Hematopoietic multipotent progenitor cell treated with erythropoietin and hydrocortisone succinate and interleukin-3 and kit ligand, for 17 days (in vitro differentiated cells): ENCODE measurements at regions not wholly inside any gene's neighbourhood (a gene's known extent, or its start where the extent isn't known, plus 50 kb on each side); places are given as distances from the start of the nearest gene placed in this dataset.
"Not testable (repeated sequence)": the region's sequence is repeated elsewhere in the genome, so short reads cannot be mapped to it uniquely, and the experiment has no call there.

Experiments
- DNase-seq: peaks from one replicate; pipeline ENCODE4 v3.0.0-alpha.2; 2015; ENCODE audit warnings: low spot score

DNA sequence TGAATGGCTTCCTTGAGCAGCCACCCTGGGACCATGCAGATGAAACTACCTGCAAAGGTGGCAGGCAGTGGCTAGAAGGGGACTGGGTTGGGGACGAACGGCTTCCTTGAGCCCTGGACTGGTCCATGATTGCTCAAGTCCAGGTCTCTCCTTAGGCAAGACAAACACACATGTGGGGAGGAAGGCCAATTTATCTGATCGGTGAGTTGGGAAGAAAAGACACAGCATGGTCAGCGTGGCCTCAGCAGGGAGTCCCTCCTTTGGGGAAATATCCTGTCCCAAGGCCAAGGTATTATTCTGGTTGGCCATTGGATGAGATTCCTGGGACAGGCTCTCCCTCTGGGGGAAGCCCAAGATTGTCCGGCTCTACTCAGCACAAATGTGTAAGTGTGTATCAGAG lies 116.3 kb upstream of the ERG start:
- no peak for DNase-seq

DNA sequence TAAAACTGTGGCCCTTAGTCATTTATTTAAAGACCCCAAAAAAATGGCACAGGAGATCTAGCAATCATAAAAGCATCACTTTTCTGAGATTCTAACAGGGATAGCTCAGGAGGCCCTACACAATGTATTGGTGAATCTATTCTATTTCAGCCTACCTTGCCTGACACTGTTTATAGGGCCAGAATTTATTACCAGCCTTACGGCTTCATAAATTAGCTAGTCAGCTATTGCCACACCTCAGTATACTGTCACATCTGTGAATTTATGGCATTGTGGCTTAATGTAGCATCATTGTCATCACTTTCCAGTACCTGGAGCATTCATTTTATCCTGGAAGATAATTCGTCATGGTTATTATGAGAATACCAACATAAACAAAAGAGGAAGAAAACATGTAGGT lies 121.2 kb upstream of the ERG start:
- DNase-seq = no peak

GRCh38 chr21:38619992-38620479 lies 121.8 kb upstream of the ERG start:
- no peak for DNase-seq

- DNase-seq = no peak
Measured at GRCh38 chr21:38621132-38621531, 122.9 kb upstream of the ERG start.

GRCh38 chr21:38622081-38622826 lies 124.0 kb upstream of the ERG start:
- DNase-seq = no peak

DNA sequence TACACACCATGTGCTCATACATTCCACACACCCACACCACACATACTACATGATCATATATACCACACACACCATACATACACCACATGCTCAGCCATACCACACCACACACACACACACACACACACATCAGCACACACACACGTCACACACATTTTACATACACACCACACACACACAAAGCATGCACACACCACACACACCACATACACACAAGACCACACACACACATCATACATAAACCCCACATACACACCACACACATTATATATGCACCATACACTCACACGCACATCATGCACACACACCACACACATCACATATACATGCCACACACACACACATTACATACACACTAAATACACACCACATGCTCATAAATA lies 124.5 kb upstream of the ERG start:
- DNase-seq = no peak

GRCh38 chr21:38623552-38623951 lies 125.3 kb upstream of the ERG start:
- DNase-seq = no peak

- no peak for DNase-seq
Measured at GRCh38 chr21:38625000-38625399, 126.7 kb upstream of the ERG start.

DNA sequence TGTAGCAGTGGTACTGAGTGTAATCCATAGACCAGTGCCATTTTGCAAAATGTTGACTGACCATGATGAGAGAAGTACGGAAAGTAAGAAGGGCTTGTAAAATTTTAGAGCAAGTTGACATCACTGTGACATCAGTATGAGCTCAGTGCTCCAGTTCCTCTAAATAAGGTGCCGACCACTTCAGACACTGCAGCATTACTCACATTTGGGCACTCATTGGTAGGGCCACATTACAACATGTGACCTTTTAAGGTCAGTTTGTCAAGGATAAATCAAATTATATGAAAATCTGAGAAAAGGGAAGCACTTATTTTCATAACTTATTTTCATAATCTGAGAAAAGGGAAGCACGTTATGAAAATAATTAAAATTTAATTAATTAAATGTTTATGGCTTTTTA lies 128.0 kb upstream of the ERG start:
- DNase-seq = no peak

DNA sequence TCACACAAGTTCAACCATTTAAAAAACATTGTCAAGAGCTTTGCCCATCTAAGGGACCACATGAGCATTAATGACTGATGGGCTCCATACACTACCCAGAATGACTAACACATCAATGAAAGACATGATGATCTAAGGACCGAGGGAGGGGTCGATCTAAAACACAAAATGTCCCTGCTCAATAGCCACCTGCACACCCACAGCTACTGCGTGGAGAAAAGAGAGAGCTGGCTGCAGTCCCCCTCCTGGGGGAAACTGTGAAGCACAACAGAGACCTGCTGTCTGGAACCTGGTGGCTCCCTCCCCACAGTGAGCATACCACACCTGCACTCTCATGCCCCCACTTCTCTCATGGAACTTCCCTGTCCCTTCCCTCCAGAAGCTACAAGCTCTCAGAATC lies 130.1 kb upstream of the ERG start:
- no peak for DNase-seq

GRCh38 chr21:38631206-38631605 lies 132.9 kb upstream of the ERG start:
- DNase-seq = no peak

DNA sequence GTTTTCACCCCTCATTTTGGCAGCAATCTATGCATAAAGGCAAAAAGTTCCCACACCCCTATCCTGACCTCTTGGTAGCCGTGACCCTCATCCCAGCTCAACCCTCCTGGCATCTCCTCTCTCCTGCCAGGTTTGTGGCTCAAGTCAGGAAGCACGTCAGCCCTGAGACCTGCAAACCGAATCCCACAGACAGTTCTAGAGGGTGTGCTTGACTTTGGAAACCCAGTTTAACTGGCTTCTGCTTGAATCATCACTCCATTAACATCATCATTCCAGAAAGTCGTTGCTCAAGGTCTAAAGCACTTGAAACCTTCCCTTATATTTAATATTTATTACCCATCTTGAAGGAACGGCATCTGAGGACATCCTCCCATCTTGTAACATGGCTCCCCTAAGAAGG lies 133.4 kb upstream of the ERG start:
- no peak for DNase-seq

GRCh38 chr21:38637161-38637560 lies 138.9 kb upstream of the ERG start:
- DNase-seq = no peak

GRCh38 chr21:38639571-38640354 lies 141.5 kb upstream of the ERG start:
- DNase-seq = no peak

GRCh38 chr21:38640355-38640742 lies 142.1 kb upstream of the ERG start:
- not testable (repeated sequence) for DNase-seq

GRCh38 chr21:38643404-38644023 lies 145.2 kb upstream of the ERG start:
- no peak for DNase-seq

DNA sequence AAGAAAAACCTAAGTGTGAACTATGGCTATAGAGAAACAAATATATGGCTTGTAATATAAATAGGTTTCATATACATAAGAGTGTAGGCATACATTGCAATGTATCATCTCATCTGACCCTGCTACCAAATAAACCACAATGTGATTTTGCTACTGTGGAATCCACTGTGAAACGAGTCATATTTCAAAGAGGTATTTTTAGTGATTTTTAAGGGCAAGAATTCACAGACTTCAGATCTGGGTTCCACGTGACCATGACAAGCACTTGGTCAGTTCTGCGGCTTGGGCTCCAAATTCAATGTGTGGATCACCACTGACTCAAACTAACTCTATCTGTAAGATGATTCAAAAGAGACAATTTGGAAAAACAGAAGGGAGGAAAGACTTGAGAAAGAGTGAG lies 147.0 kb upstream of the ERG start:
- no peak for DNase-seq

DNA sequence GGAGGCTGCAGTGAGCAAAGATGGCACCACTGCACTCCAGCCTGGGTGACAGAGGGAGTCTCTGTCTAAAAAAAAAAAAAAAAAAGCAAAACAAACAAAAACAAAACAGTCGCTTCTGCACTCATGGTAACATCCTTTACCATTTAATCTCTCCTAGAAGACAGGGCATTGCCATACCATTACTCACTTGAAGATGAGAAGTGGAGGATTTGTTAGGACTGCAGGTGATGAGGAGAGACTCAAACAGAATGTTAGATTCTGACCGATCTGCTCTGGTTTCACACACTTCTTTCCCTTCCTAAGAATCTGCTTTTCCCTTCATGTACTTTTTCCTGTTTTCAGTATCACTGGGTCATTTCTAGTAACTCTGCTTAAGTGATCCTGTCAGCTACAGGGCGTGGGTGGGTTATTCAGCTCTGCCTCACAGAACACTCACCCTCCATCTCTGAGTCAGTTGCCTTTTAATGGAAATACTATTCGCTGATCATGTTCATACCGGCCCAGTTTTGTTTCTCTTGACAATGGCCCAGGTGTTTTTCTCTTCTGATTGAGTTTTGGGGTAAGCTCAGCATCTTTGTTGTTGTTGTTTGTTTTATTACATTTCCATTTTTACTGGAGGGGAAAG lies 148.0 kb upstream of the ERG start:
- no peak for DNase-seq

- DNase-seq = no peak
Measured at GRCh38 chr21:38649120-38649519, 150.8 kb upstream of the ERG start.

GRCh38 chr21:38651570-38651969 lies 153.3 kb upstream of the ERG start:
- DNase-seq = no peak

GRCh38 chr21:38652396-38652795 lies 153.3 kb upstream of the ETS2 start:
- DNase-seq = no peak

DNA sequence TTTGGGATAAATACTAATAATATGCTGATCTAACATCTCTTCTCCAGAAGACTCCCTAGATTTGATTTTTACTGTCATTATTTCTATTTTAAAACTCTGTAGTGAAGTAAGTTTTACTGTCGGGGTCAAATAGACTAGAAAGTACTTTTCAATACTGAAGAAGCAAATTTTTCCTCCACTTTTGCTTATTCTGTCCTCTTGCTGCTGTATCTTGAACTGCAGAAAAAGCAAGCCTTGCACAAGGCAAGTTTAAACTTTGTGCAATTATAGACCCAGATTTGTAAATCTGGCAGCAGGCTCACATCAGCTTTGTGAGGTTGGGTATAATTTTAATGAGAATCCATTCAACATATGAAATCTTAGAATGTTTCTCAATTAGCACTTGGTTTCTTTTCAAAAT lies 151.1 kb upstream of the ETS2 start:
- no peak for DNase-seq

DNA sequence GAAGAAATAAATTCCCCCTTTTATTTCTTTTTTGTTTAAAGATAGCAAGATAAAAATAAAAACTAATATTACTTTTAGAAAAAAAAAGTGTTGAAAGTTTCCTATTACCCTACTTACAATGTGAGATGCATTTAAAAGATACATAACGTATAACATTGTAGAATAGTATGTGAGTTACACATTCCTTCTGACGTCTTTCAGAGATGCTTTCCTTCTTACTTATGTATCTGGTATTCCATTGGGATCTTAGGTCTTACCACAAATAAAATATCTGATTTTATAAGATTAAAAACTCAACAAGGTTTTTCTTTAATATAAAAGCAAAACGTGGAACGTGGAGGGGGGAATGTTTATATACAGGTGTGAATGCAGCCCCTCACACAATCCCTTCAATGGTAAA lies 147.2 kb upstream of the ETS2 start:
- no peak for DNase-seq
